LNCaP clone FGC (cell line): ENCODE measurements at regions not wholly inside any gene's neighbourhood (a gene's known extent, or its start where the extent isn't known, plus 50 kb on each side); places are given as distances from the start of the nearest gene placed in this dataset.

Source experiments
- DNase-seq: peaks from one replicate; pipeline ENCODE4 v3.0.0-alpha.2; 2011; ENCODE audit warnings: low read depth
- H3K4me3 ChIP-seq: 2 replicates; pipeline ENCODE4 v1.5.1; 2011; ENCODE audit warnings: mild to moderate bottlenecking, low read depth, low read length, control low read depth
- TF ChIP-seq, protein P1 (sequence below): IDR thresholded peaks from 2 replicates; pipeline ENCODE4 v1.5.1; 2012; ENCODE audit warnings: mild to moderate bottlenecking; ENCODE audit not compliant: control insufficient read depth, insufficient read depth; ENCODE audit errors: extremely low read depth

DNA sequence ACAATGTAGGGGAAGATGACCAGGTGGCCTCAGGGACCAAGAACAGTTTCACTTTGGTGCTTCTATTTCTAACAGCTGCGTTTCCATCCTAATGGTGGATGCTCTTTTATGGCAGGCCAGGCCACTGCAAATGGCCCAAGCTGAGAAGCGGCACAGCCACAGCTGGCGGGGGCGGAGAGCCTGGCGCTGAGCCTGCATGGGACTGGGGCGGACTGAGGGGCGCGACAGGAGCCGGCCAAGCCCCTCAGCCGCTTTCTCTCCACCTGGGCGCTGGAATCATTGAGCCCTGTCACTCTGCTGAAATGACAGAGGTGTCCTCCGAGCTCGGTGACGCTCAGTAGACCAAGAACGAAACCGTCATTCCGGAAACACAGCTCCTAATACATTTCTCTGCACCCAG, 317.3 kb upstream of the PDE4D start:
- TF ChIP-seq, protein P1, sequence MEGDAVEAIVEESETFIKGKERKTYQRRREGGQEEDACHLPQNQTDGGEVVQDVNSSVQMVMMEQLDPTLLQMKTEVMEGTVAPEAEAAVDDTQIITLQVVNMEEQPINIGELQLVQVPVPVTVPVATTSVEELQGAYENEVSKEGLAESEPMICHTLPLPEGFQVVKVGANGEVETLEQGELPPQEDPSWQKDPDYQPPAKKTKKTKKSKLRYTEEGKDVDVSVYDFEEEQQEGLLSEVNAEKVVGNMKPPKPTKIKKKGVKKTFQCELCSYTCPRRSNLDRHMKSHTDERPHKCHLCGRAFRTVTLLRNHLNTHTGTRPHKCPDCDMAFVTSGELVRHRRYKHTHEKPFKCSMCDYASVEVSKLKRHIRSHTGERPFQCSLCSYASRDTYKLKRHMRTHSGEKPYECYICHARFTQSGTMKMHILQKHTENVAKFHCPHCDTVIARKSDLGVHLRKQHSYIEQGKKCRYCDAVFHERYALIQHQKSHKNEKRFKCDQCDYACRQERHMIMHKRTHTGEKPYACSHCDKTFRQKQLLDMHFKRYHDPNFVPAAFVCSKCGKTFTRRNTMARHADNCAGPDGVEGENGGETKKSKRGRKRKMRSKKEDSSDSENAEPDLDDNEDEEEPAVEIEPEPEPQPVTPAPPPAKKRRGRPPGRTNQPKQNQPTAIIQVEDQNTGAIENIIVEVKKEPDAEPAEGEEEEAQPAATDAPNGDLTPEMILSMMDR: no peak
- H3K4me3 ChIP-seq: no peak overlapping the region
- DNase-seq: no peak

DNA sequence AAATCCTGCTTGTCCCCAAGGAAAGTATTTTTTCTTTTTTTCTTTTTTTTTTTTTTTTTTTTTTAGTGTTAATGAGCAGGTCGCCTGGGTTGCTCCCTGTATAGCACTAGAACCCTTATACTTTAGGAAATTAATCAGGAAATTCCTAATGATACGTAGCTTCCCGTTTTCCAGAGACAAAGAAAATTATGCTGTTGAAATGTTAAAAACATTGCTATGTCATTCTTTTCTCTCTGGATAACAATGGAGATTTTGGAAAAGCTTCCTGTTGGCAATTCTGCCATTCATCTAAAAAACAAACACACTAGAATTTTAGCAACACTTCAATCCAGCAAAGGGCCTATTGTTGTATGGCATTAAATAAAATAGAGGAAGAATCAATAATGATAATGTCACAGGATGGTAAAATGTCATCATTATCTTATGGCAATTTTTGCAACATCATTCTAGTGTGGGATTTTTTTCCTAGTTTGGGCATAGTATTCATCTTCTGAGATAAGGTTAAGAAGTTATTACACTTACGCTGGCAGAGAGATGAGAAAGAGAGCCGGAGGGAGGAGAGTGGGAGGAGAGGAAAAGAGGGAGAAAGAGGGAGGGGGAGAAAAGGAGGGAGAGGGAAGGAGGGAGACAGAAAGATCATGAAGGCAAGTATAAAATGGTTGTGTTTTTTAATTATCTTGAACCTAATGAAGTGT, 315.8 kb upstream of the PDE4D start:
- H3K4me3 ChIP-seq: no peak overlapping the region
- no peak for DNase-seq
- TF ChIP-seq, protein P1: no peak

DNA sequence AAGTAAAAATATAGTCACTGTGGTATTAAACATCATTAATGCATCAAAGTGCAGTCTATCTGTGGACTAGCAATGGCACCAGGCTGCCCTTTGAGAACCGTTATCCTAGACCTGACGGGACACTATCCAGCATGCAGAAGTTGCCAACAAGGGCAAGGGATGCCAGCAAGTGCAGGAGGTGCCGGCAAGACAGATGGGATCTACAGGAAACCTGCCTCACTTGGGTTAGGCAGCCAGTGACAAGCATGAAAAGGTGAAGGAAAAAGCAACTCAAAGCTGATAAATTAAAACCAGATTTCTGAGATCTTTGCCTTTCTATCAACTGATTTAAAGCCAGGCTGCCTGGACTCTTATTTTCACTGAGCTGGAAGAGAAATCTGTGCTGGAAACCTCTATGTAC, 315.2 kb upstream of the PDE4D start:
- DNase-seq: no peak
- H3K4me3 ChIP-seq: no peak overlapping the region
- TF ChIP-seq, protein P1: no peak

DNA sequence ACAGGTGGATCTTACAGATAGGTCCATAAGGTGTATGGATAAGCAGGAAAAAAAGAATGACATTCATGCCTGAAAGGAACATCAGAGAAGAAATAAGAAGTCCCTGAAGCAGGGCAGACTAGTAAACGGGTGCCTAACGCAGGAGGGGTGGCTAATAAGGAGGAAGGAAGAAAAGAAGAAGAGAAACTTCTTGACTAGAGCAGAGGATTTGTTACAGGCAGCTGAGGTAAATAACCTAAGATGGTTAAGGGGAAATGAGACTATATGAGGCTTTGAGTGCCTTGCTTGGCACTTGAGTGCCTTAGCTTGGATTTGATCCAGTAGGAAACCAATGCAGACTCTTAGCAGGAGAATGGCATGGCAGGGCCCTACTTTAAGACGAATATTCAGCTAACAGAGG, 313.5 kb upstream of the PDE4D start:
- TF ChIP-seq, protein P1: no peak
- DNase-seq: no peak
- no peak overlapping the region for H3K4me3 ChIP-seq

DNA sequence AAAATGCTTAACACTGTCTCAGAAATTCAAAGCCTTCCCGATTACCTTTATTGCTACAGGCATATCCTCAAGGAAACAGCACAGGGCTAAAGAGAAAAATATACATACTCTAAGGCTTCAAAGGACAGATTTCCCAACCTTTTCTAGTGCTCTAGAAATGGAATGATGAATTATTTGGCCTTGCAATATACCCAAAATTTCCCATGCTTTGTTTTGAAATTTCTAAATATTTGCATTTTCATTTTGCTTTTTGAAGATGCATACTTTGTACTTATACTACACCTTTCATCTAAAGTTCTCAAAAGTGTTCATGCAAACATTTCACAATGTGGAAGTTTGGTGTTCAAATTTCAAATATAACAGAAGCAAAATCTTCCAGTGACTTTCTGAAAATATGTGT, 312.7 kb upstream of the PDE4D start:
- TF ChIP-seq, protein P1: no peak
- H3K4me3 ChIP-seq: no peak overlapping the region
- no peak for DNase-seq

DNA sequence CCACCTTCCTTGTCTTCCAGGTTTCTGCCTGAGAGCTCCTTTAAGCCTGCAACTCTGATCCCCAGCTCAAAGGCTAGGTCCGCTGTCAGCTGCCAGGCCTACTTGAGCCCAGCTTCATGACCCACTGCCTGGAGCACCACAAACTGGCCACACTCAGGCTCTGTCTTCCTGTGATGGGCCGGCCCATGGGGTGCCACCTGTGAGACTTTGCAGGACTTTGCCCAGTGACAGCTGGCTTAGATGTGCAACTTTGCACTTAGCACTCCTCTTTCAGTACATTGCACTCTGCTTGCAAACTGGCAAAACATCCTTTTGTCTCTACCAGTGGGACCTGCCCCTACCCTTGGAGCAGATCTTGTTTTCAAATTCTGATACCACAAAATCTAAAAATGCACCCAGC, 311.5 kb upstream of the PDE4D start:
- TF ChIP-seq, protein P1: no peak
- DNase-seq: no peak
- no peak overlapping the region for H3K4me3 ChIP-seq
